H9 (cell line): ENCODE measurements at regions not wholly inside any gene's neighbourhood (a gene's known extent, or its start where the extent isn't known, plus 50 kb on each side); places are given as distances from the start of the nearest gene placed in this dataset.

Source experiments
- DNase-seq: peaks from one replicate; pipeline ENCODE4 v3.0.0-alpha.2; 2017
- H2AFZ ChIP-seq: one replicate; pipeline ENCODE4 v1.6.1; 2013; ENCODE audit warnings: mild to moderate bottlenecking, low read length, control low read depth, moderate library complexity
- H2AK5ac ChIP-seq: 2 replicates; pipeline ENCODE4 v1.6.1; 2013; ENCODE audit warnings: low read length, control low read depth, mixed read lengths; ENCODE audit not compliant: insufficient read length
- H2BK120ac ChIP-seq: one replicate; pipeline ENCODE4 v1.6.1; 2013; ENCODE audit warnings: low read depth, mild to moderate bottlenecking, low read length, control low read depth, inconsistent platforms; ENCODE audit not compliant: poor library complexity, severe bottlenecking
- H2BK12ac ChIP-seq: 2 replicates; pipeline ENCODE4 v1.6.1; 2013; ENCODE audit warnings: low read length, control low read depth, mixed read lengths, low read depth; ENCODE audit not compliant: insufficient read length
- H2BK15ac ChIP-seq: 2 replicates; pipeline ENCODE4 v1.6.1; 2013; ENCODE audit warnings: low read depth, low read length, control low read depth
- H2BK20ac ChIP-seq: one replicate; pipeline ENCODE4 v1.6.1; 2013; ENCODE audit warnings: low read depth, mild to moderate bottlenecking, low read length, control low read depth, inconsistent platforms; ENCODE audit not compliant: poor library complexity, severe bottlenecking
- H2BK5ac ChIP-seq: 2 replicates; pipeline ENCODE4 v1.6.1; 2013; ENCODE audit warnings: low read length, control low read depth, mixed read lengths; ENCODE audit not compliant: insufficient read length
- H3K14ac ChIP-seq: 2 replicates; pipeline ENCODE4 v1.6.1; 2013; ENCODE audit warnings: low read length, control low read depth; ENCODE audit not compliant: insufficient read depth
- H3K18ac ChIP-seq: 2 replicates; pipeline ENCODE4 v1.6.1; 2013; ENCODE audit warnings: low read depth, mild to moderate bottlenecking, mixed read lengths, low read length, control low read depth; ENCODE audit not compliant: insufficient read length
- H3K23ac ChIP-seq: 2 replicates; pipeline ENCODE4 v1.6.1; 2013; ENCODE audit warnings: low read length, control low read depth, mixed read lengths, low read depth; ENCODE audit not compliant: insufficient read length
- H3K23me2 ChIP-seq: 2 replicates; pipeline ENCODE4 v1.6.1; 2013; ENCODE audit warnings: low read depth, mild to moderate bottlenecking, mixed read lengths, low read length, control low read depth; ENCODE audit not compliant: insufficient read length, poor library complexity, severe bottlenecking
- H3K27ac ChIP-seq: 2 replicates; pipeline ENCODE4 v1.5.1; 2013; ENCODE audit warnings: low read length, control low read depth, mixed read lengths, low read depth; ENCODE audit not compliant: insufficient read length
- H3K27me3 ChIP-seq: 2 replicates; pipeline ENCODE4 v1.6.1; 2013; ENCODE audit warnings: low read length, control low read depth, inconsistent platforms; ENCODE audit not compliant: insufficient read depth
- H3K4ac ChIP-seq: 2 replicates; pipeline ENCODE4 v1.6.1; 2013; ENCODE audit warnings: low read depth, mild to moderate bottlenecking, control low read depth, inconsistent platforms, low read length, moderate library complexity
- H3K4me1 ChIP-seq: 2 replicates; pipeline ENCODE4 v1.6.1; 2013; ENCODE audit warnings: low read length, control low read depth, inconsistent platforms; ENCODE audit not compliant: insufficient read depth
- H3K4me2 ChIP-seq: 2 replicates; pipeline ENCODE4 v1.6.1; 2013; ENCODE audit warnings: low read length, control low read depth, mixed read lengths; ENCODE audit not compliant: insufficient read length, insufficient read depth
- H3K56ac ChIP-seq: 2 replicates; pipeline ENCODE4 v1.6.1; 2013; ENCODE audit warnings: low read depth, mild to moderate bottlenecking, mixed read lengths, low read length, control low read depth; ENCODE audit not compliant: insufficient read length
- H3K79me1 ChIP-seq: 2 replicates; pipeline ENCODE4 v1.6.1; 2013; ENCODE audit warnings: low read depth, mild to moderate bottlenecking, moderate library complexity, low read length, control low read depth, inconsistent platforms; ENCODE audit not compliant: insufficient read depth, poor library complexity, severe bottlenecking
- H3K79me2 ChIP-seq: 2 replicates; pipeline ENCODE4 v1.6.1; 2013; ENCODE audit warnings: low read length, control low read depth, inconsistent platforms; ENCODE audit not compliant: insufficient read depth
- H3K9ac ChIP-seq: 2 replicates; pipeline ENCODE4 v1.6.1; 2013; ENCODE audit warnings: low read length, control low read depth, mixed read lengths; ENCODE audit not compliant: insufficient read length; ENCODE audit errors: extremely low read depth
- H3K9me3 ChIP-seq: one replicate; pipeline ENCODE4 v1.6.1; 2013; ENCODE audit warnings: low read depth, low read length, inconsistent platforms; ENCODE audit not compliant: control insufficient read depth
- H3T11ph ChIP-seq: one replicate; pipeline ENCODE4 v1.6.1; 2013; ENCODE audit warnings: mild to moderate bottlenecking, low read length, control low read depth, inconsistent platforms
- H4K20me1 ChIP-seq: one replicate; pipeline ENCODE4 v1.6.1; 2013; ENCODE audit not compliant: control insufficient read depth, insufficient read length, insufficient read depth
- H4K5ac ChIP-seq: 2 replicates; pipeline ENCODE4 v1.6.1; 2013; ENCODE audit warnings: low read depth, mild to moderate bottlenecking, mixed read lengths, low read length, control low read depth; ENCODE audit not compliant: insufficient read length
- H4K8ac ChIP-seq: replicated peaks from 2 replicates; pipeline ENCODE4 v1.6.1; 2013; ENCODE audit warnings: low read length, control low read depth, mixed read lengths, low read depth; ENCODE audit not compliant: insufficient read length
- H4K91ac ChIP-seq: 2 replicates; pipeline ENCODE4 v1.6.1; 2013; ENCODE audit warnings: low read depth, mild to moderate bottlenecking, moderate library complexity, mixed read lengths, low read length, control low read depth; ENCODE audit not compliant: insufficient read length
- H3K27ac Mint-ChIP-seq, 3 experiments: 2 replicates in 2 of 3; 3 replicates in 1 of 3; pipeline ENCODE4 v1.8.0; 2020 to 2021; ENCODE audit warnings: mixed read lengths in 3 of 3, mild to moderate bottlenecking in 1 of 3, moderate library complexity in 1 of 3
- H3K27me3 Mint-ChIP-seq: 2 replicates; pipeline ENCODE4 v1.8.0; 2021; ENCODE audit warnings: low read depth, mild to moderate bottlenecking, moderate library complexity, mixed read lengths
- H3K36me3 Mint-ChIP-seq, 3 experiments: 2 replicates in 2 of 3; 3 replicates in 1 of 3; pipeline ENCODE4 v1.8.0; 2020 to 2021; ENCODE audit warnings: low read depth in 3 of 3, mixed read lengths in 3 of 3; ENCODE audit not compliant: insufficient read depth in 1 of 3
- H3K4me1 Mint-ChIP-seq, 2 experiments: 2 replicates each; pipeline ENCODE4 v1.8.0; 2020; ENCODE audit warnings: mixed read lengths in 2 of 2
- H3K4me3 Mint-ChIP-seq, 2 experiments: 2 replicates in 1 of 2; 3 replicates in 1 of 2; pipeline ENCODE4 v1.8.0; 2020 to 2021; ENCODE audit warnings: mild to moderate bottlenecking in 2 of 2, mixed read lengths in 2 of 2, moderate library complexity in 1 of 2
- H3K9me3 Mint-ChIP-seq, 2 experiments: 2 replicates in 1 of 2; 3 replicates in 1 of 2; pipeline ENCODE4 v1.8.0; 2020; ENCODE audit warnings: mild to moderate bottlenecking in 2 of 2, mixed read lengths in 2 of 2, moderate library complexity in 1 of 2
- WGBS: extraction: QIAGEN DNeasy Blood & Tissue Kit; methylation state at CpG from one replicate; pipeline ENCODE4 v1.1.7; 2013; ENCODE audit warnings: missing lambda C conversion rate, low lambda C conversion rate, mixed read lengths; ENCODE audit not compliant: insufficient read length; ENCODE audit errors: extremely low coverage; 5-methylcytosine and 5-hydroxymethylcytosine counted together
- TF ChIP-seq, protein P1 (sequence below): fragments of 200-600 bp; sonication (generic); conservative IDR thresholded peaks from 3 replicates; pipeline ENCODE4 v1.8.0; 2021; ENCODE audit warnings: antibody characterized with exemption, mild to moderate bottlenecking

DNA sequence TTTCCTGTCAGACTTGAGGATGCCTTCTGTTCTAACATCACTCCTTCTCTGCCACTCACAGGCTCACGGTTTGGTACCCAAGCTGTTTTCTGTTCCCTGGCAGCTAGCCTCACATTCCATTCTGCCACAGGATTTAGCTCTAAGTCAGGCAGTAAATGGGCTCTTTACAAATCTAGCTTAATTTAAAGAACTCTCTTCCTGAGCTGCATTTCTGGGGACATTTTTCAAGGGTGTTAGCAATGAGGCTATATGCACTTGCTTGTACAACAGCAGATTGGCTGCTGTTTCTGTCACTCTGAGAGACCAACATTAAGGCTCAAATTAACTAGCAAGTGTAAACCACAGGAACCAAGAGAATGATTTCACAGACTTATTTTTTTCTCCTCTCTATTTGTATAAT, 337.8 kb upstream of the NOCT start:
- Histone ChIP-seq H3K79me1 (no peaks in the 10 kb centered on the region), H4K91ac (no peak overlapping the region), H3K27ac (no peak overlapping the region), H3K23ac (no peak overlapping the region), H2BK20ac (no peak overlapping the region), H3K4me2 (no peak overlapping the region), H3K14ac (no peak overlapping the region), H2BK15ac (no peak overlapping the region), H4K8ac (no peak overlapping the region), H2BK5ac (no peak overlapping the region), H2BK12ac (no peak overlapping the region), H2AFZ (no peak overlapping the region), H3K9ac (no peak overlapping the region), H3T11ph (no peak overlapping the region), H3K56ac (no peak overlapping the region), H3K4ac (no peak overlapping the region), H3K27me3 (no peaks in the 10 kb centered on the region), H2AK5ac (no peak overlapping the region), H3K18ac (no peak overlapping the region), H2BK120ac (no peak overlapping the region), H3K79me2 (no peaks in the 10 kb centered on the region), H3K9me3 (no peaks in the 10 kb centered on the region), H4K5ac (no peak overlapping the region), H3K4me1 (peaks cover 2% of the 10 kb centered on the region; the same call in 1 of the 2 replicates), H4K20me1 (no peaks in the 10 kb centered on the region), H3K23me2 (no peaks in the 10 kb centered on the region)
- WGBS = no CpG with 5 or more reads among the region's 1 CpG
- H3K36me3 Mint-ChIP-seq = no peaks in the 10 kb centered on the region
- H3K4me3 Mint-ChIP-seq = no peak overlapping the region
- H3K4me1 Mint-ChIP-seq = peaks cover 22 to 47% of the 10 kb centered on the region in 2 experiments
- no peak overlapping the region for H3K27ac Mint-ChIP-seq
- 0 out of 2 replicates have a peak, but pooled peaks cover 2% of the 10 kb centered on the region for H3K27me3 Mint-ChIP-seq
- no peaks in the 10 kb centered on the region; a peak in 1 of 5 replicates for H3K9me3 Mint-ChIP-seq
- TF ChIP-seq, protein P1, sequence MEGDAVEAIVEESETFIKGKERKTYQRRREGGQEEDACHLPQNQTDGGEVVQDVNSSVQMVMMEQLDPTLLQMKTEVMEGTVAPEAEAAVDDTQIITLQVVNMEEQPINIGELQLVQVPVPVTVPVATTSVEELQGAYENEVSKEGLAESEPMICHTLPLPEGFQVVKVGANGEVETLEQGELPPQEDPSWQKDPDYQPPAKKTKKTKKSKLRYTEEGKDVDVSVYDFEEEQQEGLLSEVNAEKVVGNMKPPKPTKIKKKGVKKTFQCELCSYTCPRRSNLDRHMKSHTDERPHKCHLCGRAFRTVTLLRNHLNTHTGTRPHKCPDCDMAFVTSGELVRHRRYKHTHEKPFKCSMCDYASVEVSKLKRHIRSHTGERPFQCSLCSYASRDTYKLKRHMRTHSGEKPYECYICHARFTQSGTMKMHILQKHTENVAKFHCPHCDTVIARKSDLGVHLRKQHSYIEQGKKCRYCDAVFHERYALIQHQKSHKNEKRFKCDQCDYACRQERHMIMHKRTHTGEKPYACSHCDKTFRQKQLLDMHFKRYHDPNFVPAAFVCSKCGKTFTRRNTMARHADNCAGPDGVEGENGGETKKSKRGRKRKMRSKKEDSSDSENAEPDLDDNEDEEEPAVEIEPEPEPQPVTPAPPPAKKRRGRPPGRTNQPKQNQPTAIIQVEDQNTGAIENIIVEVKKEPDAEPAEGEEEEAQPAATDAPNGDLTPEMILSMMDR = no peak
- no peak for DNase-seq
